CD4-positive, alpha-beta memory T cell (primary cell): ENCODE measurements at regions not wholly inside any gene's neighbourhood (a gene's known extent, or its start where the extent isn't known, plus 50 kb on each side); places are given as distances from the start of the nearest gene placed in this dataset.

ENCODE experiments used
- CTCF ChIA-PET: fragments of 350-600 bp; sonication (Branson Sonifier 250); formaldehyde crosslinking; loops from one replicate; lab custom pipeline; 2021; ENCODE audit warnings: inconsistent platforms; ENCODE audit not compliant: partially characterized antibody; lab: Charles Lee
- POLR2A ChIA-PET: fragments of 350-600 bp; sonication (Branson Sonifier 250); formaldehyde crosslinking; loops from one replicate; lab custom pipeline; 2021; ENCODE audit not compliant: partially characterized antibody; lab: Charles Lee
- DNase-seq, 5 donors: peaks; one replicate each; pipeline versions ENCODE4 v3.0.0 to v3.0.0-alpha.2; 2020 to 2022; ENCODE audit warnings: mixed read lengths in 1 of 5
- H3K27ac ChIP-seq: one replicate; pipeline ENCODE4 v1.7.0; 2013; ENCODE audit warnings: low read depth, low read length
- H3K27me3 ChIP-seq: 2 replicates; pipeline ENCODE4 v1.7.0; 2013; ENCODE audit warnings: mild to moderate bottlenecking, low read length, moderate library complexity; ENCODE audit not compliant: insufficient read depth
- H3K36me3 ChIP-seq: 2 replicates; pipeline ENCODE4 v1.7.0; 2013; ENCODE audit warnings: mild to moderate bottlenecking, low read length, moderate library complexity; ENCODE audit not compliant: insufficient read depth
- H3K4me1 ChIP-seq: 2 replicates; pipeline ENCODE4 v1.7.0; 2013; ENCODE audit warnings: mild to moderate bottlenecking, low read length, moderate library complexity; ENCODE audit not compliant: insufficient read depth
- H3K4me3 ChIP-seq, 2 donors: one replicate each; pipeline ENCODE4 v1.7.0; 2013; ENCODE audit warnings: low read length in 2 of 2, mild to moderate bottlenecking in 1 of 2
- H3K9me3 ChIP-seq, 2 donors: one replicate each; pipeline ENCODE4 v1.7.0; 2013; ENCODE audit warnings: low read length in 2 of 2, control low read depth in 1 of 2; ENCODE audit not compliant: control insufficient read depth in 1 of 2
- H3K27ac Mint-ChIP-seq, 7 donors: one replicate each; pipeline ENCODE4 v1.8.0; 2020 to 2021; ENCODE audit warnings: mixed read lengths in 7 of 7, mild to moderate bottlenecking in 6 of 7, inconsistent platforms in 3 of 7, moderate library complexity in 3 of 7
- H3K27me3 Mint-ChIP-seq, 2 donors: one replicate each; pipeline ENCODE4 v1.8.0; 2020 to 2021; ENCODE audit warnings: mixed read lengths in 2 of 2
- H3K36me3 Mint-ChIP-seq, 2 donors: one replicate each; pipeline ENCODE4 v1.8.0; 2020 to 2021; ENCODE audit warnings: mixed read lengths in 2 of 2, inconsistent platforms in 1 of 2, mild to moderate bottlenecking in 1 of 2
- H3K4me1 Mint-ChIP-seq, 4 donors: one replicate each; pipeline ENCODE4 v1.8.0; 2020 to 2021; ENCODE audit warnings: mixed read lengths in 4 of 4, mild to moderate bottlenecking in 1 of 4
- H3K4me3 Mint-ChIP-seq, 8 donors: one replicate each; pipeline ENCODE4 v1.8.0; 2020 to 2021; ENCODE audit warnings: mixed read lengths in 8 of 8, mild to moderate bottlenecking in 7 of 8, moderate library complexity in 6 of 8, inconsistent platforms in 3 of 8
- H3K9me3 Mint-ChIP-seq, 8 donors: one replicate each; pipeline ENCODE4 v1.8.0; 2020 to 2021; ENCODE audit warnings: mixed read lengths in 8 of 8, mild to moderate bottlenecking in 5 of 8, inconsistent platforms in 3 of 8, moderate library complexity in 1 of 8
- intact Hi-C: fragments of 100-400 bp; cut with micrococcal nuclease; formaldehyde crosslinking; loops from one replicate; pipeline ENCODE4 v1.15.1; 2023

DNA sequence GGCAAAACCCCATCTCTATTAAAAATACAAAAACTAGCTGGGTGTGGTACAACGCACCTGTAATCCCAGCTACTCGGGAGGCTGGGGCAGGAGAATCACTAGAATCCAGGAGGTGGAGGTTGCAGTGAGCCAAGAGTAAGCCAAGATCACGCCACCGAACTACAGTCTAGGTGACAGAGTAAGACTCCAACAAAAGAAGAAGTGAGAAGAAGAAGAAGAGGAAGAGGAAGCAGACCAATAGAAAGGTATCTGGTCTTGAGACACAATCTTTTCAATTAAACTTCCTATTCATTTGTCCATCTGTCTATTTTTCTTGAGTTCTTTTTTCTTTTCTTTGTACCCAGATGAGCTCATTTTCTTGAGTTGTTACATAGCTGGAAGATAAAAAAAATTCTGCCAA lies 55.7 kb upstream of the ACADM start:
- no peak overlapping the region for H3K27ac ChIP-seq
- ChIA-PET CTCF (no interaction called here), POLR2A (no interaction called here)
- DNase-seq = no peak
- H3K4me1 ChIP-seq = no peaks in the 10 kb centered on the region
- no peaks in the 10 kb centered on the region for H3K36me3 Mint-ChIP-seq
- H3K9me3 ChIP-seq = no peaks in the 10 kb centered on the region
- no peak overlapping the region for H3K27ac Mint-ChIP-seq
- H3K27me3 ChIP-seq = no peaks in the 10 kb centered on the region
- H3K27me3 Mint-ChIP-seq = peaks cover 0 to 2% of the 10 kb centered on the region in 2 donors
- intact Hi-C loops = no loop called here
- no peaks in the 10 kb centered on the region for H3K4me1 Mint-ChIP-seq
- H3K4me3 Mint-ChIP-seq = no peak overlapping the region
- H3K9me3 Mint-ChIP-seq = peaks cover 0 to 6% (median 1%) of the 10 kb centered on the region in 8 donors
- H3K36me3 ChIP-seq = no peaks in the 10 kb centered on the region
- no peak overlapping the region for H3K4me3 ChIP-seq

DNA sequence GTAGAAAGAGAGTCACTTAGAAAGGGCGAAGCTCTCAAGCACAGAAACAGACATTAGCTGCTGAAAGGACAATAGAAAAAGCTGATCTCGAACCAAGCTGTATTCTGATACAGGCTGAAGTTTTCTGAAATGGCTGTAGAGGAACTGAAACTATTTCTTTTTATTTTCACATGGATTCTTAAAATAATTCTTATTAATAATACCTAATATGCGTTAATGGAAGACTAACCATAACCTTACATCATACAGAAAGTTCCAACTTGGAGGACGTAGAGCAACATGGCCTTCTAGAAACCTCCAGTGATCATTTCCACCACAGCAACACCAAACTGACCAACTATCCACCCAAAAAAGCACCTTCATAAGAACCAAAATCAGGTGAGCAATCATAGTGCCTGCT lies 52.8 kb upstream of the ACADM start:
- Histone ChIP-seq H3K9me3 (no peaks in the 10 kb centered on the region), H3K4me1 (no peaks in the 10 kb centered on the region), H3K4me3 (no peak overlapping the region), H3K27me3 (no peaks in the 10 kb centered on the region), H3K27ac (no peak overlapping the region), H3K36me3 (no peaks in the 10 kb centered on the region)
- Mint-ChIP-seq H3K27me3 (peaks cover 5 to 6% of the 10 kb centered on the region in 2 donors), H3K36me3 (no peaks in the 10 kb centered on the region), H3K9me3 (peaks cover 0 to 4% (median 0%) of the 10 kb centered on the region in 8 donors), H3K27ac (no peak overlapping the region), H3K4me3 (no peak overlapping the region), H3K4me1 (no peaks in the 10 kb centered on the region)
- DNase-seq = no peak
- intact Hi-C loops = no loop called here
- CTCF ChIA-PET = no interaction called here
- POLR2A ChIA-PET = no interaction called here

DNA sequence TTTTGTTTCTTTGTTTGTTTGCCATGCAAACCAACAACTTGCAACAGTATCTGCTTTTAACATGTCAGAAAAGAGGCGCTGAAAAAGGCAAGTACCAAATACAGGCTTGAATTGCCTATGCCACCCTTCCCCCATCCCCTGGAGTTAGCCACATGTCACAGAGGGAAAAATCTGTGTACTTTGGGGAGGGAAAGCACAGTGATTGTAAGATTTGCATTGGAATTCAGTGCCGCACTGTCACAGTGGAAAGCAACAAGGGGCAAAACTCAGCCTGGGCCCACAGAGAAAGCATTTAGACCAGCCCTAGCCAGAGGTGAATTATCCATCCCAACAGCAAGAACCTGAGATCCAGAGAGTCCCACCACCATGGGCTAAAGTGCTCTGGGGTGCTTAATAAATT lies 52.4 kb upstream of the ACADM start:
- Mint-ChIP-seq H3K27me3 (peaks cover 5 to 6% of the 10 kb centered on the region in 2 donors), H3K9me3 (peaks cover 0 to under 1% (median 0%) of the 10 kb centered on the region in 8 donors), H3K27ac (no peak overlapping the region), H3K36me3 (no peaks in the 10 kb centered on the region), H3K4me3 (no peak overlapping the region), H3K4me1 (no peaks in the 10 kb centered on the region)
- no peaks in the 10 kb centered on the region for H3K36me3 ChIP-seq
- no peak overlapping the region for H3K27ac ChIP-seq
- no peaks in the 10 kb centered on the region for H3K9me3 ChIP-seq
- intact Hi-C loops = no loop called here
- POLR2A ChIA-PET = no interaction called here
- CTCF ChIA-PET = no interaction called here
- DNase-seq = no peak
- H3K4me1 ChIP-seq = no peaks in the 10 kb centered on the region
- H3K4me3 ChIP-seq = no peak overlapping the region
- no peaks in the 10 kb centered on the region for H3K27me3 ChIP-seq

GRCh38 chr1:75672528-75673393 lies 51.7 kb upstream of the ACADM start:
- Mint-ChIP-seq H3K36me3 (no peaks in the 10 kb centered on the region), H3K27me3 (peaks cover 6 to 8% of the 10 kb centered on the region in 2 donors), H3K4me3 (no peak overlapping the region), H3K9me3 (peaks cover 0 to 4% (median 0%) of the 10 kb centered on the region in 8 donors), H3K27ac (peak overlapping the region in 1 of 7 donors; percentile 8), H3K4me1 (no peaks in the 10 kb centered on the region)
- H3K4me3 ChIP-seq = no peak overlapping the region
- no peak for DNase-seq
- H3K36me3 ChIP-seq = no peaks in the 10 kb centered on the region
- ChIA-PET CTCF (no interaction called here), POLR2A (no interaction called here)
- H3K4me1 ChIP-seq = no peaks in the 10 kb centered on the region
- intact Hi-C loops = no loop called here
- no peaks in the 10 kb centered on the region for H3K9me3 ChIP-seq
- H3K27me3 ChIP-seq = no peaks in the 10 kb centered on the region
- no peak overlapping the region for H3K27ac ChIP-seq

- CTCF ChIA-PET = no interaction called here
- Mint-ChIP-seq H3K9me3 (peaks cover 0 to 4% (median 0%) of the 10 kb centered on the region in 8 donors), H3K4me1 (no peaks in the 10 kb centered on the region), H3K27ac (no peak overlapping the region), H3K27me3 (peaks cover 6 to 8% of the 10 kb centered on the region in 2 donors), H3K36me3 (no peaks in the 10 kb centered on the region), H3K4me3 (no peak overlapping the region)
- Histone ChIP-seq H3K4me3 (no peak overlapping the region), H3K27ac (no peak overlapping the region), H3K9me3 (no peaks in the 10 kb centered on the region), H3K36me3 (no peaks in the 10 kb centered on the region), H3K4me1 (no peaks in the 10 kb centered on the region), H3K27me3 (no peaks in the 10 kb centered on the region)
- POLR2A ChIA-PET = no interaction called here
- intact Hi-C loops = no loop called here
- DNase-seq = no peak
These were observed 51.1 kb upstream of the ACADM start for GRCh38 chr1:75673399-75673798.

GRCh38 chr1:75673885-75674284 lies 50.6 kb upstream of the ACADM start:
- intact Hi-C loops = no loop called here
- H3K36me3 ChIP-seq = no peaks in the 10 kb centered on the region
- H3K27me3 ChIP-seq = no peaks in the 10 kb centered on the region
- no peaks in the 10 kb centered on the region for H3K4me1 ChIP-seq
- peaks cover 6 to 8% of the 10 kb centered on the region in 2 donors for H3K27me3 Mint-ChIP-seq
- ChIA-PET POLR2A (no interaction called here), CTCF (no interaction called here)
- H3K4me3 Mint-ChIP-seq = no peak overlapping the region
- H3K9me3 ChIP-seq = no peaks in the 10 kb centered on the region
- DNase-seq = no peak
- H3K9me3 Mint-ChIP-seq = peaks cover 0 to 4% (median 0%) of the 10 kb centered on the region in 8 donors
- H3K27ac ChIP-seq = no peak overlapping the region
- H3K4me3 ChIP-seq = no peak overlapping the region
- H3K27ac Mint-ChIP-seq = no peak overlapping the region
- no peaks in the 10 kb centered on the region for H3K36me3 Mint-ChIP-seq
- H3K4me1 Mint-ChIP-seq = no peaks in the 10 kb centered on the region
